ENCODE measurements at regions not wholly inside any gene's neighbourhood (a gene's known extent, or its start where the extent isn't known, plus 50 kb on each side); places are given as distances from the start of the nearest gene placed in this dataset.
"Not testable (repeated sequence)": the region's sequence is repeated elsewhere in the genome, so short reads cannot be mapped to it uniquely, and the experiment has no call there.

- no peak for DNase-seq (ENCODE audit: low read depth)
- no peak overlapping the region for H3K4me3 ChIP-seq (ENCODE audit: low read depth, low read length)
- TF ChIP-seq CTCF (conservative IDR thresholded peaks at IDR 0.05; ENCODE audit: low read depth, low read length): no peak
These were observed 83.6 kb downstream of the RAP2B start for GRCh38 chr3:153245661-153246060.

- TF ChIP-seq CTCF (conservative IDR thresholded peaks at IDR 0.05; ENCODE audit: low read depth, low read length): no peak
- no peak for DNase-seq (ENCODE audit: low read depth)
- H3K4me3 ChIP-seq (ENCODE audit: low read depth, low read length): no peak overlapping the region
These were observed 84.3 kb downstream of the RAP2B start for GRCh38 chr3:153246331-153246730.

- DNase-seq (ENCODE audit: low read depth): peak; percentile 54
- TF ChIP-seq CTCF (conservative IDR thresholded peaks at IDR 0.05; ENCODE audit: low read depth, low read length): no peak
- no peak overlapping the region for H3K4me3 ChIP-seq (ENCODE audit: low read depth, low read length)
These were observed 84.8 kb downstream of the RAP2B start for GRCh38 chr3:153246806-153247205.

- no peak for TF ChIP-seq CTCF (conservative IDR thresholded peaks at IDR 0.05; ENCODE audit: low read depth, low read length)
- no peak overlapping the region for H3K4me3 ChIP-seq (ENCODE audit: low read depth, low read length)
- no peak for DNase-seq (ENCODE audit: low read depth)
These were observed 85.6 kb downstream of the RAP2B start for GRCh38 chr3:153247331-153248330.

GRCh38 chr3:153248835-153249234 is 86.8 kb downstream of the RAP2B start:
- not testable (repeated sequence) for DNase-seq (ENCODE audit: low read depth); H3K4me3 ChIP-seq (ENCODE audit: low read depth, low read length)

GRCh38 chr3:153249906-153250305 is 87.9 kb downstream of the RAP2B start:
- DNase-seq (ENCODE audit: low read depth): no peak
- no peak for TF ChIP-seq CTCF (conservative IDR thresholded peaks at IDR 0.05; ENCODE audit: low read depth, low read length)
- H3K4me3 ChIP-seq (ENCODE audit: low read depth, low read length): no peak overlapping the region

- no peak for DNase-seq (ENCODE audit: low read depth)
- H3K4me3 ChIP-seq (ENCODE audit: low read depth, low read length): no peak overlapping the region
- TF ChIP-seq CTCF (conservative IDR thresholded peaks at IDR 0.05; ENCODE audit: low read depth, low read length): no peak
These were observed 88.4 kb downstream of the RAP2B start for GRCh38 chr3:153250446-153250845.

All from choroid plexus epithelial cell (primary cell).